H1 (cell line): ENCODE measurements at regions not wholly inside any gene's neighbourhood (a gene's known extent, or its start where the extent isn't known, plus 50 kb on each side); places are given as distances from the start of the nearest gene placed in this dataset.

Source experiments
- CTCF ChIP-seq, 3 experiments: IDR thresholded peaks; 1 replicate in 2 of 3; 2 replicates in 1 of 3; pipeline versions ENCODE4 v1.5.1 to v1.6.1; 2011; ENCODE audit warnings: low read length in 3 of 3, mild to moderate bottlenecking in 3 of 3, inconsistent platforms in 2 of 3, low read depth in 1 of 3, moderate library complexity in 1 of 3; ENCODE audit not compliant: insufficient read depth in 1 of 3; ENCODE audit errors: control extremely low read depth in 1 of 3
- E2F6 ChIP-seq: IDR thresholded peaks from 2 replicates; pipeline ENCODE4 v1.6.1; 2012; ENCODE audit warnings: inconsistent platforms
- EZH2 ChIP-seq: fragments of 200-600 bp; sonication (generic); IDR thresholded peaks from 2 replicates; pipeline ENCODE4 v1.7.1; 2012; ENCODE audit warnings: low read depth, mild to moderate bottlenecking, moderate library complexity, low read length, inconsistent platforms; ENCODE audit not compliant: severe bottlenecking
- RXRA ChIP-seq: IDR thresholded peaks from 2 replicates; pipeline ENCODE4 v1.6.1; 2011; ENCODE audit warnings: low read depth, mild to moderate bottlenecking, low read length, moderate library complexity; ENCODE audit not compliant: insufficient read depth
- TF ChIP-seq, protein P1 (sequence below): fragments of 300-600 bp; sonication (generic); IDR thresholded peaks from 2 replicates; pipeline ENCODE4 v1.7.1; 2012; ENCODE audit warnings: low read length, moderate library complexity, mild to moderate bottlenecking, inconsistent platforms; ENCODE audit not compliant: insufficient replicate concordance

- TF ChIP-seq EZH2 (no peak), CTCF (IDR thresholded peaks at IDR 0.05; ENCODE audit: control extremely low read depth in 1 of 3, insufficient read depth in 1 of 3, low read depth in 1 of 3, low read length in 3 of 3) (no peak), E2F6 (no peak), RXRA (no peak)
- TF ChIP-seq, protein P1, sequence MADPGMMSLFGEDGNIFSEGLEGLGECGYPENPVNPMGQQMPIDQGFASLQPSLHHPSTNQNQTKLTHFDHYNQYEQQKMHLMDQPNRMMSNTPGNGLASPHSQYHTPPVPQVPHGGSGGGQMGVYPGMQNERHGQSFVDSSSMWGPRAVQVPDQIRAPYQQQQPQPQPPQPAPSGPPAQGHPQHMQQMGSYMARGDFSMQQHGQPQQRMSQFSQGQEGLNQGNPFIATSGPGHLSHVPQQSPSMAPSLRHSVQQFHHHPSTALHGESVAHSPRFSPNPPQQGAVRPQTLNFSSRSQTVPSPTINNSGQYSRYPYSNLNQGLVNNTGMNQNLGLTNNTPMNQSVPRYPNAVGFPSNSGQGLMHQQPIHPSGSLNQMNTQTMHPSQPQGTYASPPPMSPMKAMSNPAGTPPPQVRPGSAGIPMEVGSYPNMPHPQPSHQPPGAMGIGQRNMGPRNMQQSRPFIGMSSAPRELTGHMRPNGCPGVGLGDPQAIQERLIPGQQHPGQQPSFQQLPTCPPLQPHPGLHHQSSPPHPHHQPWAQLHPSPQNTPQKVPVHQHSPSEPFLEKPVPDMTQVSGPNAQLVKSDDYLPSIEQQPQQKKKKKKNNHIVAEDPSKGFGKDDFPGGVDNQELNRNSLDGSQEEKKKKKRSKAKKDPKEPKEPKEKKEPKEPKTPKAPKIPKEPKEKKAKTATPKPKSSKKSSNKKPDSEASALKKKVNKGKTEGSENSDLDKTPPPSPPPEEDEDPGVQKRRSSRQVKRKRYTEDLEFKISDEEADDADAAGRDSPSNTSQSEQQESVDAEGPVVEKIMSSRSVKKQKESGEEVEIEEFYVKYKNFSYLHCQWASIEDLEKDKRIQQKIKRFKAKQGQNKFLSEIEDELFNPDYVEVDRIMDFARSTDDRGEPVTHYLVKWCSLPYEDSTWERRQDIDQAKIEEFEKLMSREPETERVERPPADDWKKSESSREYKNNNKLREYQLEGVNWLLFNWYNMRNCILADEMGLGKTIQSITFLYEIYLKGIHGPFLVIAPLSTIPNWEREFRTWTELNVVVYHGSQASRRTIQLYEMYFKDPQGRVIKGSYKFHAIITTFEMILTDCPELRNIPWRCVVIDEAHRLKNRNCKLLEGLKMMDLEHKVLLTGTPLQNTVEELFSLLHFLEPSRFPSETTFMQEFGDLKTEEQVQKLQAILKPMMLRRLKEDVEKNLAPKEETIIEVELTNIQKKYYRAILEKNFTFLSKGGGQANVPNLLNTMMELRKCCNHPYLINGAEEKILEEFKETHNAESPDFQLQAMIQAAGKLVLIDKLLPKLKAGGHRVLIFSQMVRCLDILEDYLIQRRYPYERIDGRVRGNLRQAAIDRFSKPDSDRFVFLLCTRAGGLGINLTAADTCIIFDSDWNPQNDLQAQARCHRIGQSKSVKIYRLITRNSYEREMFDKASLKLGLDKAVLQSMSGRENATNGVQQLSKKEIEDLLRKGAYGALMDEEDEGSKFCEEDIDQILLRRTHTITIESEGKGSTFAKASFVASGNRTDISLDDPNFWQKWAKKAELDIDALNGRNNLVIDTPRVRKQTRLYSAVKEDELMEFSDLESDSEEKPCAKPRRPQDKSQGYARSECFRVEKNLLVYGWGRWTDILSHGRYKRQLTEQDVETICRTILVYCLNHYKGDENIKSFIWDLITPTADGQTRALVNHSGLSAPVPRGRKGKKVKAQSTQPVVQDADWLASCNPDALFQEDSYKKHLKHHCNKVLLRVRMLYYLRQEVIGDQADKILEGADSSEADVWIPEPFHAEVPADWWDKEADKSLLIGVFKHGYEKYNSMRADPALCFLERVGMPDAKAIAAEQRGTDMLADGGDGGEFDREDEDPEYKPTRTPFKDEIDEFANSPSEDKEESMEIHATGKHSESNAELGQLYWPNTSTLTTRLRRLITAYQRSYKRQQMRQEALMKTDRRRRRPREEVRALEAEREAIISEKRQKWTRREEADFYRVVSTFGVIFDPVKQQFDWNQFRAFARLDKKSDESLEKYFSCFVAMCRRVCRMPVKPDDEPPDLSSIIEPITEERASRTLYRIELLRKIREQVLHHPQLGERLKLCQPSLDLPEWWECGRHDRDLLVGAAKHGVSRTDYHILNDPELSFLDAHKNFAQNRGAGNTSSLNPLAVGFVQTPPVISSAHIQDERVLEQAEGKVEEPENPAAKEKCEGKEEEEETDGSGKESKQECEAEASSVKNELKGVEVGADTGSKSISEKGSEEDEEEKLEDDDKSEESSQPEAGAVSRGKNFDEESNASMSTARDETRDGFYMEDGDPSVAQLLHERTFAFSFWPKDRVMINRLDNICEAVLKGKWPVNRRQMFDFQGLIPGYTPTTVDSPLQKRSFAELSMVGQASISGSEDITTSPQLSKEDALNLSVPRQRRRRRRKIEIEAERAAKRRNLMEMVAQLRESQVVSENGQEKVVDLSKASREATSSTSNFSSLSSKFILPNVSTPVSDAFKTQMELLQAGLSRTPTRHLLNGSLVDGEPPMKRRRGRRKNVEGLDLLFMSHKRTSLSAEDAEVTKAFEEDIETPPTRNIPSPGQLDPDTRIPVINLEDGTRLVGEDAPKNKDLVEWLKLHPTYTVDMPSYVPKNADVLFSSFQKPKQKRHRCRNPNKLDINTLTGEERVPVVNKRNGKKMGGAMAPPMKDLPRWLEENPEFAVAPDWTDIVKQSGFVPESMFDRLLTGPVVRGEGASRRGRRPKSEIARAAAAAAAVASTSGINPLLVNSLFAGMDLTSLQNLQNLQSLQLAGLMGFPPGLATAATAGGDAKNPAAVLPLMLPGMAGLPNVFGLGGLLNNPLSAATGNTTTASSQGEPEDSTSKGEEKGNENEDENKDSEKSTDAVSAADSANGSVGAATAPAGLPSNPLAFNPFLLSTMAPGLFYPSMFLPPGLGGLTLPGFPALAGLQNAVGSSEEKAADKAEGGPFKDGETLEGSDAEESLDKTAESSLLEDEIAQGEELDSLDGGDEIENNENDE: no peak
- TF ChIP-seq, all 59 proteins: peak for 0
These were observed 180.2 kb downstream of the RND3 start (continued) for GRCh38 chr2:150307258-150307657.
